Osteocyte (in vitro differentiated cells): ENCODE measurements at regions not wholly inside any gene's neighbourhood (a gene's known extent, or its start where the extent isn't known, plus 50 kb on each side); places are given as distances from the start of the nearest gene placed in this dataset.

Source experiments
- DNase-seq: peaks from one replicate; pipeline ENCODE4 v3.0.0; 2021; ENCODE audit warnings: mixed read lengths; ENCODE audit not compliant: unreplicated experiment; ENCODE audit errors: extremely low spot score
- H3K27ac Mint-ChIP-seq: one replicate; pipeline ENCODE4 v1.8.0; 2021; ENCODE audit warnings: mild to moderate bottlenecking, mixed read lengths; ENCODE audit not compliant: unreplicated experiment
- H3K27me3 Mint-ChIP-seq: one replicate; pipeline ENCODE4 v1.8.0; 2021; ENCODE audit warnings: mixed read lengths; ENCODE audit not compliant: unreplicated experiment
- H3K36me3 Mint-ChIP-seq: one replicate; pipeline ENCODE4 v1.8.0; 2021; ENCODE audit warnings: mixed read lengths; ENCODE audit not compliant: unreplicated experiment
- H3K4me1 Mint-ChIP-seq: one replicate; pipeline ENCODE4 v1.8.0; 2021; ENCODE audit warnings: mixed read lengths; ENCODE audit not compliant: unreplicated experiment
- H3K4me3 Mint-ChIP-seq: one replicate; pipeline ENCODE4 v1.8.0; 2021; ENCODE audit warnings: mild to moderate bottlenecking, moderate library complexity, mixed read lengths; ENCODE audit not compliant: unreplicated experiment
- H3K9me3 Mint-ChIP-seq: one replicate; pipeline ENCODE4 v1.8.0; 2021; ENCODE audit warnings: mixed read lengths; ENCODE audit not compliant: unreplicated experiment
- TF ChIP-seq, protein P1 (sequence below): fragments of 200-600 bp; sonication (generic); IDR thresholded peaks from 2 replicates; pipeline ENCODE4 v1.5.0; 2021; ENCODE audit warnings: antibody characterized with exemption, mild to moderate bottlenecking, moderate library complexity

DNA sequence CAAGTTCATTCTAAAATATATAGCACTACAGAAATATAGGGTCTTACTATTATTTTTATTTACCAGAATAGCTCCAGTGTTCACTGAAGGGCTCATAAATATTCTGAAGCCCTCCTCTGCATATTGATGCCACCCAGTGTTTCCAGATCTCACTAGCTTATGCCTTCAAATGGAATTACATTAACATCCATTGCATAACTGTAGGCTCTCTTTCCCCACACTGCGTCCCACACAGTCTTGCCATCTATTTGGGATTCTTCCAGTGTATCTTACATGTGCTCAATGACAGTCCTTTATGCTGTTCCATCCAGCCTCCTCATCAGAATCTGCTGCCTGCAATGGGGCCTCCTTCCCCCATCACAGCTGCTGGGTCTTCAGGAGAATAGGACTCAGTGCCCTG lies 137.2 kb downstream of the CYSLTR2 start:
- no peaks in the 10 kb centered on the region for H3K9me3 Mint-ChIP-seq
- no peak overlapping the region for H3K27ac Mint-ChIP-seq
- TF ChIP-seq, protein P1, sequence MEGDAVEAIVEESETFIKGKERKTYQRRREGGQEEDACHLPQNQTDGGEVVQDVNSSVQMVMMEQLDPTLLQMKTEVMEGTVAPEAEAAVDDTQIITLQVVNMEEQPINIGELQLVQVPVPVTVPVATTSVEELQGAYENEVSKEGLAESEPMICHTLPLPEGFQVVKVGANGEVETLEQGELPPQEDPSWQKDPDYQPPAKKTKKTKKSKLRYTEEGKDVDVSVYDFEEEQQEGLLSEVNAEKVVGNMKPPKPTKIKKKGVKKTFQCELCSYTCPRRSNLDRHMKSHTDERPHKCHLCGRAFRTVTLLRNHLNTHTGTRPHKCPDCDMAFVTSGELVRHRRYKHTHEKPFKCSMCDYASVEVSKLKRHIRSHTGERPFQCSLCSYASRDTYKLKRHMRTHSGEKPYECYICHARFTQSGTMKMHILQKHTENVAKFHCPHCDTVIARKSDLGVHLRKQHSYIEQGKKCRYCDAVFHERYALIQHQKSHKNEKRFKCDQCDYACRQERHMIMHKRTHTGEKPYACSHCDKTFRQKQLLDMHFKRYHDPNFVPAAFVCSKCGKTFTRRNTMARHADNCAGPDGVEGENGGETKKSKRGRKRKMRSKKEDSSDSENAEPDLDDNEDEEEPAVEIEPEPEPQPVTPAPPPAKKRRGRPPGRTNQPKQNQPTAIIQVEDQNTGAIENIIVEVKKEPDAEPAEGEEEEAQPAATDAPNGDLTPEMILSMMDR, result no peak
- no peak overlapping the region for H3K4me3 Mint-ChIP-seq
- DNase-seq, result no peak
- no peaks in the 10 kb centered on the region for H3K27me3 Mint-ChIP-seq
- H3K4me1 Mint-ChIP-seq, result peaks cover 9% of the 10 kb centered on the region
- no peaks in the 10 kb centered on the region for H3K36me3 Mint-ChIP-seq

DNA sequence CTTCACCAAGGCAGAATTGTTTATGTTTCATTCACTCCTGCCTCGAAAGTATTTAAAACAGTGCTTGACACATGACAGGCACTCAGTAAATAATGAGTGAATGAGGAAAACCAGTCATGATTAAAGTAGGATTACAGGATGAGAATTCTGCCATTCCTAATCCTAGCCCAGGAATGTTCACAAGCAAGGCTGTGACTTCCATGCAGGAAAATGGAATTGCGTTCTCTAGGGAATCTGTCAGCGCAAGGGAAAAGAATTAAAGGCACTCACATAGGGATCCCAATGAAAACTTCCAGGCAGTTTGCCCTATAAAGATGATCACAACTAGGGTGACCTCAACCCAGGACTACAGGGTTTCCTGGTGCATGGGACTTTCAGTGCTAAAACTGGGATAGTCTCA lies 143.4 kb downstream of the CYSLTR2 start:
- Mint-ChIP-seq H3K36me3 (no peaks in the 10 kb centered on the region), H3K27me3 (peaks cover 2% of the 10 kb centered on the region), H3K4me1 (peaks cover 2% of the 10 kb centered on the region), H3K27ac (no peak overlapping the region), H3K9me3 (peaks cover 14% of the 10 kb centered on the region), H3K4me3 (no peak overlapping the region)
- TF ChIP-seq, protein P1, result no peak
- DNase-seq, result no peak

DNA sequence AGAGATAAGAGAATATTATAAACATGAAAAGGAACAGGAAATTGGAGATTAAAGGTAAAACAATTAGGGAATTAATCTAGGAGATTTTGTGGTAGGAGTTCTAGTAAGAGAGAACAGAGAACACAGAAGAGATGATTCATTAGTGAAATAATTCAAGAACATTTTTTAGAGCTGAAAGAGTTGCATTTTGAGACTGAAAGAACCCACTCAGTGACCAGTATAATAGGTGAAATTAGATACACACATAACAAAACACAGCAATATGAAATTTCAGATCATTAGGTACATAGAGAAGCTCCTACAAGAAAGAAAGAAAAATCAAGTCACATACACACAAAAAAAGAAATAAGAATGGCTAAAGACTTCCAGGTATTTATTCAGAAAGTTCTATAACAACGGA lies 144.0 kb downstream of the CYSLTR2 start:
- TF ChIP-seq, protein P1, result no peak
- Mint-ChIP-seq H3K27me3 (peaks cover 4% of the 10 kb centered on the region), H3K4me1 (no peaks in the 10 kb centered on the region), H3K36me3 (no peaks in the 10 kb centered on the region), H3K9me3 (peaks cover 14% of the 10 kb centered on the region), H3K27ac (no peak overlapping the region), H3K4me3 (no peak overlapping the region)
- no peak for DNase-seq

DNA sequence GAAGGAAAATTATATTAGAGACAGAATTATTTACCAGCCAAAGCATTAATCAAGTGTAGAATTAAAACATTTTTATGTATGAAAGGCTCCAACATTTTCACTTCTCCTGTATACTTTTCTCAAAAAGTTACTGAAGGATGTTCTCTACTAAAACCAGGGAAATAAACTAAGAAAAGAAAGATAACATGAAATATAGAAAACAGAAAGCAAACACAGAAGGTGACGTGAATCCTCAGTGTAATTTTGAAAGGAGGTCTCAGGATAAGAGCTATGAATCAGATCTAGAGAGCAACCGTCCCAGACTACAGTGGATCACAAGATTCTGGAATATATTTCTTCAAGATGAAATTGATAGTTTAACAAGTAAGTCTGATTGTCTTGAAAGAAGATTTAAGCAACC lies 144.5 kb downstream of the CYSLTR2 start:
- Mint-ChIP-seq H3K4me3 (no peak overlapping the region), H3K27ac (no peak overlapping the region), H3K27me3 (peaks cover 4% of the 10 kb centered on the region), H3K9me3 (peaks cover 14% of the 10 kb centered on the region), H3K36me3 (no peaks in the 10 kb centered on the region), H3K4me1 (no peaks in the 10 kb centered on the region)
- TF ChIP-seq, protein P1, result no peak
- no peak for DNase-seq

DNA sequence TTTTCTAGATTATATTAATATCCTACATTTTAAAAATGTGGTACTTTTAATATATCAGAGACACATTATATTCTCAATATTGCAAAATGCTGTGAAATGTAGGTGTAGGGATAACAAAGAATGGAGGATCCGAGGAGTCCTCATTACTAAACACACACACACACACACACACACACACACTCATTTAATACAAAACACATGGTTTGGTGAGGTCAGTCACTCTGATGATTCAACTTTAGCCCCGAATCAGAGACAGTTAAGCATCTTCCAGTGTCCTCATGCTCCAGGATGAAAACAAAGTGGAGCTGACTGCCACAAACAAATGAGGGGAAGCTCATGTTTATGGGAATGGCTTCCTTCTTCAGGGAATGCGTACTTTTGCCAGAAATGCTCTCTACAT lies 147.5 kb downstream of the CYSLTR2 start:
- TF ChIP-seq, protein P1, result no peak
- no peaks in the 10 kb centered on the region for H3K4me1 Mint-ChIP-seq
- no peak overlapping the region for H3K4me3 Mint-ChIP-seq
- no peaks in the 10 kb centered on the region for H3K36me3 Mint-ChIP-seq
- no peak for DNase-seq
- H3K27ac Mint-ChIP-seq, result no peak overlapping the region
- H3K9me3 Mint-ChIP-seq, result peaks cover 21% of the 10 kb centered on the region
- peaks cover 4% of the 10 kb centered on the region for H3K27me3 Mint-ChIP-seq
